Endothelial cell of umbilical vein (primary cell): ENCODE measurements at regions not wholly inside any gene's neighbourhood (a gene's known extent, or its start where the extent isn't known, plus 50 kb on each side); places are given as distances from the start of the nearest gene placed in this dataset.

Experiments used
- BruUV-seq: library from RNA; stranded (reverse); fragments of 400-500 nt; replicated peaks from 2 replicates; lab custom pipeline; 2021; lab: Mats Ljungman, UMichigan
- CTCF ChIA-PET: fragments of 300-600, 350-600 bp; sonication (Branson Sonifier 250); formaldehyde crosslinking; loops from one replicate; lab custom pipeline; 2021; ENCODE audit warnings: antibody characterized with exemption, inconsistent platforms; lab: Charles Lee
- POLR2A ChIA-PET: fragments of 300-600, 350-600 bp; sonication (Branson Sonifier 250); formaldehyde crosslinking; loops from one replicate; lab custom pipeline; 2021; ENCODE audit warnings: antibody characterized with exemption, inconsistent platforms; lab: Charles Lee
- DNase-seq: peaks from one replicate; pipeline ENCODE4 v3.0.0-alpha.2; 2011; ENCODE audit warnings: low read depth, low spot score
- FAIRE-seq: peaks from 2 replicates; lab custom pipeline; 2011; peaks lifted over from hg19 to GRCh38; lab: Jason Lieb, UNC
- H2AFZ ChIP-seq: 2 replicates; pipeline ENCODE4 v1.6.0; 2012; ENCODE audit warnings: low read depth, low read length, control low read depth, inconsistent platforms
- H3K27ac ChIP-seq: 2 replicates; pipeline ENCODE4 v1.5.1; 2011; ENCODE audit warnings: low read depth, mild to moderate bottlenecking, control low read depth, low read length, moderate library complexity; ENCODE audit not compliant: insufficient read depth
- H3K27me3 ChIP-seq, 2 experiments: 2 replicates each; pipeline versions ENCODE4 v1.6.0 to v1.6.1; 2011; ENCODE audit warnings: low read length in 2 of 2, mixed read lengths in 1 of 2; ENCODE audit not compliant: control insufficient read depth in 2 of 2, insufficient read depth in 2 of 2
- H3K36me3 ChIP-seq, 2 experiments: 2 replicates in 1 of 2; 3 replicates in 1 of 2; pipeline ENCODE4 v1.5.1; 2011; ENCODE audit warnings: low read length in 2 of 2, mild to moderate bottlenecking in 1 of 2, moderate library complexity in 1 of 2; ENCODE audit not compliant: control insufficient read depth in 2 of 2, insufficient read depth in 2 of 2; ENCODE audit errors: extremely low read depth in 1 of 2
- H3K4me1 ChIP-seq: 3 replicates; pipeline ENCODE4 v1.5.1; 2011; ENCODE audit warnings: mild to moderate bottlenecking, low read length; ENCODE audit not compliant: control insufficient read depth, insufficient read depth; ENCODE audit errors: extremely low read depth
- H3K4me2 ChIP-seq: 2 replicates; pipeline ENCODE4 v1.6.1; 2011; ENCODE audit warnings: low read length, control low read depth, mixed read lengths; ENCODE audit not compliant: insufficient read depth
- H3K4me3 ChIP-seq, 3 experiments: fragments of 200-600 bp in 1 of 3; sonication (generic), shearing (Covaris generic) in 1 of 3; replicated peaks in 1 of 3; 2 replicates each; pipeline ENCODE4 v1.5.1; 2011 to 2016; ENCODE audit warnings: control low read depth in 3 of 3, low read length in 3 of 3, mild to moderate bottlenecking in 2 of 3, inconsistent platforms in 1 of 3, low read depth in 1 of 3, moderate library complexity in 1 of 3; ENCODE audit not compliant: insufficient read depth in 1 of 3
- H3K79me2 ChIP-seq: 2 replicates; pipeline ENCODE4 v1.6.0; 2012; ENCODE audit warnings: low read length, inconsistent platforms; ENCODE audit not compliant: control insufficient read depth, insufficient read depth
- H3K9ac ChIP-seq: replicated peaks from 2 replicates; pipeline ENCODE3; 2011; ENCODE audit warnings: low read length, control low read depth; ENCODE audit not compliant: insufficient read depth; ENCODE audit errors: extremely low read depth
- H3K9me1 ChIP-seq: replicated peaks from 3 replicates; pipeline ENCODE4 v1.6.0; 2011; ENCODE audit warnings: mild to moderate bottlenecking, low read length; ENCODE audit not compliant: control insufficient read depth, insufficient read depth; ENCODE audit errors: extremely low read depth
- H3K9me3 ChIP-seq: replicated peaks from 2 replicates; pipeline ENCODE4 v1.5.1; 2012; ENCODE audit warnings: low read length, inconsistent platforms; ENCODE audit not compliant: control insufficient read depth, insufficient read depth
- H4K20me1 ChIP-seq: replicated peaks from 2 replicates; pipeline ENCODE3; 2011; ENCODE audit warnings: mild to moderate bottlenecking, low read length; ENCODE audit not compliant: control insufficient read depth, insufficient read depth; ENCODE audit errors: extremely low read depth
- CTCF ChIP-seq, 2 donors: IDR thresholded peaks; 1 replicate in 1 of 2; 2 replicates in 1 of 2; pipeline ENCODE4 v1.5.1; 2011; ENCODE audit warnings: low read length in 2 of 2, mild to moderate bottlenecking in 2 of 2, moderate library complexity in 2 of 2, control low read depth in 1 of 2, inconsistent platforms in 1 of 2, low read depth in 1 of 2; ENCODE audit not compliant: insufficient read depth in 1 of 2; ENCODE audit errors: extremely low read depth in 1 of 2
- EZH2 ChIP-seq: IDR thresholded peaks from 2 replicates; pipeline ENCODE4 v1.6.1; 2012; ENCODE audit warnings: borderline replicate concordance, low read depth, mild to moderate bottlenecking, moderate library complexity, low read length, inconsistent platforms; ENCODE audit not compliant: severe bottlenecking
- FOS ChIP-seq: IDR thresholded peaks from 2 replicates; pipeline ENCODE4 v1.6.1; 2011; ENCODE audit warnings: mild to moderate bottlenecking, low read length, moderate library complexity, borderline replicate concordance; ENCODE audit not compliant: insufficient read depth
- GATA2 ChIP-seq: IDR thresholded peaks from 2 replicates; pipeline ENCODE4 v1.7.0; 2011; ENCODE audit warnings: low read depth, mild to moderate bottlenecking, moderate library complexity, mixed read lengths, low read length; ENCODE audit not compliant: insufficient read length, insufficient read depth
- JUN ChIP-seq: IDR thresholded peaks from 2 replicates; pipeline ENCODE4 v1.6.1; 2011; ENCODE audit warnings: borderline replicate concordance, low read depth; ENCODE audit not compliant: insufficient read length, insufficient read depth
- MAX ChIP-seq: IDR thresholded peaks from 2 replicates; pipeline ENCODE4 v1.6.1; 2011; ENCODE audit not compliant: insufficient read depth, insufficient read length
- MYC ChIP-seq: IDR thresholded peaks from one replicate; pipeline ENCODE4 v1.6.1; 2011; ENCODE audit warnings: mild to moderate bottlenecking, low read depth, low read length
- POLR2A ChIP-seq: IDR thresholded peaks from 2 replicates; pipeline ENCODE4 v1.6.1; 2012; ENCODE audit warnings: low read depth, mild to moderate bottlenecking, control low read depth, low read length
- POLR2AphosphoS5 ChIP-seq: IDR thresholded peaks from 2 replicates; pipeline ENCODE4 v1.6.1; 2012; ENCODE audit warnings: low read depth, mild to moderate bottlenecking, control low read depth, low read length, moderate library complexity; ENCODE audit not compliant: insufficient read depth
- dilution Hi-C: fragments of 300-500 bp; cut with MboI; formaldehyde crosslinking; loops from one replicate; pipeline ENCODE4 v1.15.0; 2019; ENCODE audit warnings: low sequenced_read_pairs; ENCODE audit not compliant: extremely low pct_ligation_motif_present
- intact Hi-C: fragments of 100-400 bp; cut with micrococcal nuclease; formaldehyde crosslinking; loops from one replicate; pipeline ENCODE4 v1.10.0; 2022

- BruUV-seq, result no TSS peak
- ChIA-PET POLR2A (no interaction called here), CTCF (interaction anchor here (1.2 kb wide), 1 partner anchor 10 kb away, joined by 4 read pairs; no protein-coding TSS in a partner anchor)
- no peak for DNase-seq
- no peak overlapping the region for H3K4me2 ChIP-seq
- no peak overlapping the region for H2AFZ ChIP-seq
- H3K4me1 ChIP-seq, result peaks cover 4% of the 10 kb centered on the region
- H3K9ac ChIP-seq, result no peak overlapping the region
- H3K4me3 ChIP-seq, result no peak overlapping the region
- H3K27me3 ChIP-seq, result no peaks in the 10 kb centered on the region
- intact Hi-C loops (no loop called here), dilution Hi-C loops (no loop called here)
- no peaks in the 10 kb centered on the region for H3K9me3 ChIP-seq
- H4K20me1 ChIP-seq, result no peaks in the 10 kb centered on the region
- H3K27ac ChIP-seq, result no peak overlapping the region
- no peak for TF ChIP-seq EZH2
- TF ChIP-seq FOS, result no peak
- no peaks in the 10 kb centered on the region for H3K79me2 ChIP-seq
- H3K36me3 ChIP-seq, result no peaks in the 10 kb centered on the region
- no peak for FAIRE-seq
- no peaks in the 10 kb centered on the region for H3K9me1 ChIP-seq
These were observed 122.5 kb upstream of the DDIT4L start for GRCh38 chr4:100312615-100313350.

- ChIA-PET POLR2A (no interaction called here), CTCF (interaction anchor here (1.3 kb wide), 1 partner anchor 61 kb away, joined by 3 read pairs; no protein-coding TSS in a partner anchor)
- intact Hi-C loops (no loop called here), dilution Hi-C loops (no loop called here)
- TF ChIP-seq MYC, result no peak
- TF ChIP-seq CTCF (IDR thresholded peaks at IDR 0.05; ENCODE audit: extremely low read depth in 1 of 2, insufficient read depth in 1 of 2, low read depth in 1 of 2, low read length in 2 of 2), result no peak
- TF ChIP-seq POLR2AphosphoS5, result no peak
- TF ChIP-seq JUN, result no peak
- no peak for TF ChIP-seq MAX
- TF ChIP-seq GATA2, result no peak
- no peak for TF ChIP-seq FOS
- TF ChIP-seq POLR2A, result no peak
- no peak for TF ChIP-seq EZH2
- no peaks in the 10 kb centered on the region for H3K9me1 ChIP-seq
- no peak overlapping the region for H3K27ac ChIP-seq
- H3K79me2 ChIP-seq, result no peaks in the 10 kb centered on the region
- H3K4me1 ChIP-seq, result peaks cover 4% of the 10 kb centered on the region
- H3K4me2 ChIP-seq, result no peak overlapping the region
- DNase-seq, result no peak
- FAIRE-seq, result no peak
- H3K36me3 ChIP-seq, result no peaks in the 10 kb centered on the region
- no peak overlapping the region for H2AFZ ChIP-seq
- no peaks in the 10 kb centered on the region for H4K20me1 ChIP-seq
- no peaks in the 10 kb centered on the region for H3K9me3 ChIP-seq
- no peak overlapping the region for H3K4me3 ChIP-seq
- no peak overlapping the region for H3K9ac ChIP-seq
- BruUV-seq, result no TSS peak
- no peaks in the 10 kb centered on the region for H3K27me3 ChIP-seq
These were observed 120.9 kb upstream of the DDIT4L start for GRCh38 chr4:100311181-100311580.
